ENCODE measurements at regions not wholly inside any gene's neighbourhood (a gene's known extent, or its start where the extent isn't known, plus 50 kb on each side); places are given as distances from the start of the nearest gene placed in this dataset.
"Not testable (repeated sequence)": the region's sequence is repeated elsewhere in the genome, so short reads cannot be mapped to it uniquely, and the experiment has no call there.

DNA sequence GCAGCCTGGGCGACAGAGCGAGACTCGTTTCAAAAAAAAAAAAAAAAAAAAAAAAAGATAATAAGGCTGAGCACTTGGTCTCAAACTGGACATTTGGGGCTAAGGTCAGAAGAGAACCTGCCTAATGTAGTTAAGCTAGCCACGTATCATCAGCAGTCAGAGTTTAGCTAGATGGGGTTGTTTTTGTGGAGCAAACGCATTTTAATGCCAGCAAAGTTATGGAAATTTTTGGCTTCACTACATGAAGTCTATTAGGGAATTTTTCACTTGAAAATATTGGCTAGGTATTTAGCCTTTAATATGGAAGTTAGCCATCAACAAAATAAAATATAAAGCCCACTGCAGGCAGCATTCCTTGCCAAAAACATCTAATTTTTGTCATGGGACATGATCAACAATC is 902.9 kb upstream of the CDH18 start:
- not testable (repeated sequence) for H3K4me1 Mint-ChIP-seq (ENCODE audit: low read depth); H3K27ac Mint-ChIP-seq; H3K36me3 Mint-ChIP-seq (ENCODE audit: insufficient read depth); H3K4me3 Mint-ChIP-seq (ENCODE audit: low read depth); DNase-seq (ENCODE audit: low spot score, unreplicated experiment); H3K27me3 Mint-ChIP-seq
- peaks cover 12% of the 10 kb centered on the region for H3K9me3 Mint-ChIP-seq (ENCODE audit: low read depth)

DNA sequence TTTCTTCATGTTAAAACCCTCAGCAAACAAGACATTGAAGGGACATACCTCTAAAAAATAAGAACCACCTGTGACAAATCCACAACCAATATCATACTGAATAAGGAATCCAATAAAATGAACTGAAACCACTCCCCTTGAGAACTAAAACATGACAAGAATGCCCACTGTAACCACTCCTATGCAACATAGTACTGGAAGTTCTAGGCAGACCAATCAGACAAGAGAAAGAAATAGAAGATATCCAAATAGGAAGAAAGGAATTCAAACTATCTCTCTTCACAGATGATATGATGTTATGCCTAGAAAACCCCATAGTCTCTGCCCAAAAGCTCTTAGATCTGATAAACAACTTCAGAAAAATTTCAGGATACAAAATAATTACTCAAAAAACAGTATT is 887.7 kb upstream of the CDH18 start:
- not testable (repeated sequence) for DNase-seq (ENCODE audit: low spot score, unreplicated experiment); H3K27me3 Mint-ChIP-seq; H3K36me3 Mint-ChIP-seq (ENCODE audit: insufficient read depth); H3K4me3 Mint-ChIP-seq (ENCODE audit: low read depth); H3K9me3 Mint-ChIP-seq (ENCODE audit: low read depth); H3K4me1 Mint-ChIP-seq (ENCODE audit: low read depth); H3K27ac Mint-ChIP-seq

DNA sequence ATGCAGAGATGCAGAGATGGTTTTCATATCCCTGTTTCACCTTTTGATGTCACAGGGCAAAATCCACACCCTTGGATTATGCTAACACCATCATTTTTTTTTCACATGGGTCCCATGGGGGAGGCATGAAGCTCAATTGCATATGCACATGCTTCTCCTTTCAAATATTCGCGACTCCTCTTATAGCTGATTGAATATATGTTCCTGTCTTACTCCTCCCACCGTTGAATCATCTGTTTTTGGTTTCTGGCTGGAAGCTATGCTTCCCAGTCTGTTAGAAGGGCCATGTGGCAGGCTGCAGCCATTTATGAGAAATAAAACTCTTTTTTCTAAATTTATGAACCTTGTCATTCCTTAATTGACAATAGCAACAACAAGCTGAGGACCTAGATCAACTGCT is 877.9 kb upstream of the CDH18 start:
- not testable (repeated sequence) for H3K27me3 Mint-ChIP-seq; H3K4me1 Mint-ChIP-seq (ENCODE audit: low read depth); DNase-seq (ENCODE audit: low spot score, unreplicated experiment); H3K4me3 Mint-ChIP-seq (ENCODE audit: low read depth); H3K9me3 Mint-ChIP-seq (ENCODE audit: low read depth); H3K36me3 Mint-ChIP-seq (ENCODE audit: insufficient read depth); H3K27ac Mint-ChIP-seq

DNA sequence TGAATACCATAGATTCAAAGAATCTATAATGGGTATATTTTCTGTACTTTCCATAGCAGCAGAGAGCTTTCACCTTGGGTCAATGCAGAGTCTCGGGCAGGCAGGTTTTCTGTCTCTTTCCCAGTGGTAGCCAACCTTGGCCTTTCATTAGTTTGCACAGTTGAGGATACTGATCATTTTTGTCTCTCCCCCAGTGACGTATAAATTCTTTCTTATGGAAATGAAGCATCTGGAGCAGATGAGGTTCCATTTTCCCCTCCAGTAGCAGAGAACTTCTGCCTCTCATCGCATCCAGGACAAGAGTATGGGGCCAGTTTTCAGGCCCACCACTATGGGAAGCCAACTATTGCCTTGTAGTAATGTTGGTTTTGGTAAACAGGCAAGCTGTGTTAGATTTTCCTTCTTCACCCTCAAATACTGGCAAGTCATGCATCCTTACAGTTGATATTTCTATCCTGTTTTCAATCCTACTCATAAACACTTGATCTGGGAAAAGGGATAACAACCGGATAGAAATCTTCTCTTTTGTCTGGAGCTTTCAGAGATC is 845.2 kb upstream of the CDH18 start:
- Mint-ChIP-seq H3K4me1 (ENCODE audit: low read depth) (no peaks in the 10 kb centered on the region), H3K36me3 (ENCODE audit: insufficient read depth) (no peaks in the 10 kb centered on the region), H3K9me3 (ENCODE audit: low read depth) (peaks cover under 1% of the 10 kb centered on the region), H3K27me3 (no peaks in the 10 kb centered on the region), H3K27ac (no peak overlapping the region), H3K4me3 (ENCODE audit: low read depth) (no peak overlapping the region)
- no peak for DNase-seq (ENCODE audit: low spot score, unreplicated experiment)
- TF ChIP-seq, protein P1, sequence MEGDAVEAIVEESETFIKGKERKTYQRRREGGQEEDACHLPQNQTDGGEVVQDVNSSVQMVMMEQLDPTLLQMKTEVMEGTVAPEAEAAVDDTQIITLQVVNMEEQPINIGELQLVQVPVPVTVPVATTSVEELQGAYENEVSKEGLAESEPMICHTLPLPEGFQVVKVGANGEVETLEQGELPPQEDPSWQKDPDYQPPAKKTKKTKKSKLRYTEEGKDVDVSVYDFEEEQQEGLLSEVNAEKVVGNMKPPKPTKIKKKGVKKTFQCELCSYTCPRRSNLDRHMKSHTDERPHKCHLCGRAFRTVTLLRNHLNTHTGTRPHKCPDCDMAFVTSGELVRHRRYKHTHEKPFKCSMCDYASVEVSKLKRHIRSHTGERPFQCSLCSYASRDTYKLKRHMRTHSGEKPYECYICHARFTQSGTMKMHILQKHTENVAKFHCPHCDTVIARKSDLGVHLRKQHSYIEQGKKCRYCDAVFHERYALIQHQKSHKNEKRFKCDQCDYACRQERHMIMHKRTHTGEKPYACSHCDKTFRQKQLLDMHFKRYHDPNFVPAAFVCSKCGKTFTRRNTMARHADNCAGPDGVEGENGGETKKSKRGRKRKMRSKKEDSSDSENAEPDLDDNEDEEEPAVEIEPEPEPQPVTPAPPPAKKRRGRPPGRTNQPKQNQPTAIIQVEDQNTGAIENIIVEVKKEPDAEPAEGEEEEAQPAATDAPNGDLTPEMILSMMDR (IDR thresholded peaks at IDR 0.05; ENCODE audit: unreplicated experiment) = no peak

DNA sequence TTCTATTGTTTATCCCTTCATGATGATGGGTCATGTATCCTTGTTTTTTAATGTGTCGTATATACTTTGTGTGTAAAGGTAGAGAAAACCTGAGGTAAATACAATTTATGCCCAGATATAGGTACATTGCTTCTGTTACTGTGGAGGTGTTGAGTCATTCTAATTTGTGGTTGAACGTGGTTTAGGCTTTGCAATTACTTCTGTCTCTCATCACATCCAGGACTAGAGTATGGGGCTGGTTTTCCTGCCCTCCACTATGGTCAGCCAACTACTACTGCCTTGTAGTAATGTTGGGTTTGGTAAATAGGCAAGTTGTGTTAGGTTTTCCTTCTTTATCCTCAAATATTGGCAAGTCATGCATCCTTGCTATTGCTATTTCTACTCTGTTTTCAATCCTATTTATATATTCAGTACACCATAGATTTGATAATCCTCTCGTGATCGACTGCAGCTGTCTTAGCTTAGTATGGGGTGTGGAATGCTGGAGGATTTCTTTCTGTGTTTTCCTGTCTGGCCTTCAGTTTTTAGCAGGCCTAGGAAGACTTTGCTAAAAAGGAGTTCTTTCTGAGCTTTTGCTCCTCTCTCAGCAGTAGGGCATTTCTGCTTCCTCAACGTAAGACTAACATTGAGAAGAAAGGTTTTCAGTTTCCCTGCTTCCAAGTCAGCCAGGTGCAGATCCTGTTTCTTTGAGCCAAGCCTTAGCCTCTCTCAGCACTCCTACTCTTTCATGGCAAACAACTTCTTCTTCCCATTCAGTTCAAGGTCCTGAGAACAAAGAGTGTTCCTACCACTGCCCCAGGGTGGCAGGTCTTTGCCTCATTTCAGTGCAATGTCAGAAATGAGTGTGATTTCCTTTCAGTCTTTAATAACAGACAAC is 844.4 kb upstream of the CDH18 start:
- no peak overlapping the region for H3K4me3 Mint-ChIP-seq (ENCODE audit: low read depth)
- no peaks in the 10 kb centered on the region for H3K4me1 Mint-ChIP-seq (ENCODE audit: low read depth)
- DNase-seq (ENCODE audit: low spot score, unreplicated experiment) = no peak
- no peak overlapping the region for H3K27ac Mint-ChIP-seq
- H3K36me3 Mint-ChIP-seq (ENCODE audit: insufficient read depth) = no peaks in the 10 kb centered on the region
- TF ChIP-seq, protein P1 (IDR thresholded peaks at IDR 0.05; ENCODE audit: unreplicated experiment) = no peak
- H3K9me3 Mint-ChIP-seq (ENCODE audit: low read depth) = no peaks in the 10 kb centered on the region
- H3K27me3 Mint-ChIP-seq = no peaks in the 10 kb centered on the region

GRCh38 chr5:20825951-20826350 is 838.0 kb upstream of the CDH18 start:
- H3K4me3 Mint-ChIP-seq (ENCODE audit: low read depth); H3K4me1 Mint-ChIP-seq (ENCODE audit: low read depth); H3K27ac Mint-ChIP-seq; H3K9me3 Mint-ChIP-seq (ENCODE audit: low read depth); H3K27me3 Mint-ChIP-seq; H3K36me3 Mint-ChIP-seq (ENCODE audit: insufficient read depth); DNase-seq (ENCODE audit: low spot score, unreplicated experiment): not testable (repeated sequence)

GRCh38 chr5:20797216-20797615 is 809.2 kb upstream of the CDH18 start:
- not testable (repeated sequence) for DNase-seq (ENCODE audit: low spot score, unreplicated experiment); H3K36me3 Mint-ChIP-seq (ENCODE audit: insufficient read depth); H3K9me3 Mint-ChIP-seq (ENCODE audit: low read depth); H3K4me3 Mint-ChIP-seq (ENCODE audit: low read depth); H3K27ac Mint-ChIP-seq; H3K4me1 Mint-ChIP-seq (ENCODE audit: low read depth); H3K27me3 Mint-ChIP-seq

GRCh38 chr5:20784755-20785154 is 796.8 kb upstream of the CDH18 start:
- not testable (repeated sequence) for H3K4me1 Mint-ChIP-seq (ENCODE audit: low read depth); H3K9me3 Mint-ChIP-seq (ENCODE audit: low read depth); H3K36me3 Mint-ChIP-seq (ENCODE audit: insufficient read depth); H3K27me3 Mint-ChIP-seq; DNase-seq (ENCODE audit: low spot score, unreplicated experiment); H3K4me3 Mint-ChIP-seq (ENCODE audit: low read depth); H3K27ac Mint-ChIP-seq

DNA sequence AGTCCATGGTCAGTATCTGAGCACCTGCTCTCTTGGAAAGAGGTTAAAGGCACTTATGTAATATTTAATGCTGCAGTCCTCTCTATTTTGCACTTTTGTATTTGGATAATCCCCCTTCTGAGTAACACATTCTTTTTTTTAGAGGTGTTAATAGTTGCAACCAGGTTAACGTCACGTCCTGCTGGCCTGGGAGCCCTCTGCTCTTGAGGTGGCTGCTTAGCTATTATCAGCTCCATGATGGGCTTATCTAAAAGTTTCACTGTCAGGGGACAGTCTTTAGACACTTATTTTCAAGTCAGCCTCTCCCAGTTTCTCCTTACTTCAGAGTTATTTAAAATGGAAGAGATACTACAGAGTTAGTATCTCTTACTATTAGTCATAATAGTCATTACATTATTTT is 795.5 kb upstream of the CDH18 start:
- DNase-seq (ENCODE audit: low spot score, unreplicated experiment); H3K36me3 Mint-ChIP-seq (ENCODE audit: insufficient read depth); H3K27me3 Mint-ChIP-seq; H3K9me3 Mint-ChIP-seq (ENCODE audit: low read depth); H3K4me3 Mint-ChIP-seq (ENCODE audit: low read depth); H3K4me1 Mint-ChIP-seq (ENCODE audit: low read depth): not testable (repeated sequence)
- H3K27ac Mint-ChIP-seq = peak overlapping the region; percentile 45

GRCh38 chr5:20771338-20771737 is 783.3 kb upstream of the CDH18 start:
- H3K36me3 Mint-ChIP-seq (ENCODE audit: insufficient read depth); H3K4me1 Mint-ChIP-seq (ENCODE audit: low read depth); H3K4me3 Mint-ChIP-seq (ENCODE audit: low read depth); H3K9me3 Mint-ChIP-seq (ENCODE audit: low read depth); H3K27me3 Mint-ChIP-seq; H3K27ac Mint-ChIP-seq; DNase-seq (ENCODE audit: low spot score, unreplicated experiment): not testable (repeated sequence)

GRCh38 chr5:20765074-20765473 is 777.1 kb upstream of the CDH18 start:
- not testable (repeated sequence) for H3K27ac Mint-ChIP-seq; H3K9me3 Mint-ChIP-seq (ENCODE audit: low read depth); H3K27me3 Mint-ChIP-seq; H3K4me3 Mint-ChIP-seq (ENCODE audit: low read depth); H3K4me1 Mint-ChIP-seq (ENCODE audit: low read depth); H3K36me3 Mint-ChIP-seq (ENCODE audit: insufficient read depth); DNase-seq (ENCODE audit: low spot score, unreplicated experiment)

Data from progenitor cell of endocrine pancreas (in vitro differentiated cells).